ENCODE measurements at regions not wholly inside any gene's neighbourhood (a gene's known extent, or its start where the extent isn't known, plus 50 kb on each side); places are given as distances from the start of the nearest gene placed in this dataset.
A peak's percentile ranks its signal among the peaks of the same experiment; 100 is the strongest.

DNA sequence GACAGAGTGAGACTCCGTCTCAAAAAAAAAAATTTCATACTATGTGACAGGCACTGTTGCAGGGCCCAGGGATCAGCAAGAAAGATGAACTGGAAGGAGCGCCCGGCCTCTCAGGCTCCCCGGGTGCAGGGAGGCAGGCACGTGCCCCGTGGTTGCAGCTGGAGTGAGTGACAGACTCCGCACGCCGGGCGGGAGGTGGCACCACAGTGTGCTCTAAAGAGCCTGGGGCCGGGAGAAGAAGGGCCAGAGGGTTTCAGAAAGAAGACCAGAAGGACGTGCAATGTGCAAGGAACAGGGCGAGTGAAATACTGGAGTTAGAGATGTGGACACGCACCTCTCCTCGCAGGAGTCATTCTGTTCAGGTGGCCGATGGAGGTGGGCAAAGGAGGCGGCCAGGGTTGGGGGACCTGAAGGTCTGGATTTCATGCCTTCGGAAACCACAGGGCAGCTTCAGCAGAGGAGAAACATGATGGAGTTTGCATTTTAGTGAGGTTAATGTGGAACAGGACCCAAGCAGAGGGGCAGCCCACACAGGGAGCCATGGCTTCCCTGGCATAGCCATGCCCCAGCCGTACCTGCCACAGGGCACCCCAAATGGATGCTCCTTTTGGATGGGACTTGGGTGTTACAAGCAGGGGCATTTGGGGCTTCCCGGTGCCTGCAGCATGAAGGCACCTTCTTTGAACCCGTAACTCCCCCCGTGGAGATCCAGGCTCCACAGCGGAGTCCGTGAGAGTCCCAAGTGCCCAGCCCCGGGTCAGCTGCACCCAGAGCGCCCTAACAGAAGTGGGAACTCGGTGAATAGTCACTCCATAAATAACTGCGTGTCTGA lies 226.2 kb downstream of the ERMARD start:
- H4K91ac ChIP-seq (ENCODE audit: low read depth, low read length): no peak overlapping the region
- no peak for DNase-seq
- no peaks in the 10 kb centered on the region for H3K79me1 ChIP-seq (ENCODE audit: low read length)
- no peaks in the 10 kb centered on the region for H3K36me3 ChIP-seq (ENCODE audit: control insufficient read depth in 1 of 2, insufficient read depth in 2 of 2, low read length in 2 of 2)
- no peak overlapping the region for H2BK5ac ChIP-seq (ENCODE audit: low read depth, low read length, poor library complexity)
- no peak overlapping the region for H3K4ac ChIP-seq (ENCODE audit: low read depth, low read length)
- H3K27me3 ChIP-seq (ENCODE audit: insufficient read depth, low read length): no peaks in the 10 kb centered on the region
- no peak overlapping the region for H3K23ac ChIP-seq (ENCODE audit: low read length)
- H3K4me2 ChIP-seq (ENCODE audit: low read length): no peak overlapping the region
- no peaks in the 10 kb centered on the region for H3K4me1 ChIP-seq (ENCODE audit: control insufficient read depth in 1 of 2, insufficient read depth in 2 of 2, low read length in 2 of 2)
- no peak overlapping the region for H2BK12ac ChIP-seq (ENCODE audit: low read length)
- H3K27ac ChIP-seq (ENCODE audit: low read depth, low read length): no peak overlapping the region
- peaks cover 2% of the 10 kb centered on the region for H3K9me3 ChIP-seq (ENCODE audit: insufficient read depth, low read depth, low read length)
- H4K8ac ChIP-seq (ENCODE audit: low read depth, low read length): no peak overlapping the region
- H2AK5ac ChIP-seq (ENCODE audit: low read length): no peak overlapping the region
- H2AFZ ChIP-seq (ENCODE audit: insufficient read depth, low read length, poor library complexity): no peak overlapping the region
- no peaks in the 10 kb centered on the region for H3K79me2 ChIP-seq (ENCODE audit: control insufficient read depth, insufficient read depth, low read length, poor library complexity)
- H3K4me3 ChIP-seq (ENCODE audit: low read depth, low read length): no peak overlapping the region
- no peak overlapping the region for H3K18ac ChIP-seq (ENCODE audit: low read length)
- H2BK120ac ChIP-seq (ENCODE audit: insufficient read depth, low read length, poor library complexity): no peak overlapping the region
- H3K9ac ChIP-seq (ENCODE audit: low read length): no peak overlapping the region
- H3K14ac ChIP-seq (ENCODE audit: low read length): no peak overlapping the region
- H4K12ac ChIP-seq (ENCODE audit: low read depth, low read length): no peak overlapping the region
- WGBS (ENCODE audit: extremely low coverage, insufficient coverage, insufficient read length): no CpG with 5 or more reads among the region's 28 CpGs

- Histone ChIP-seq H3K4me3 (ENCODE audit: low read depth, low read length) (peak overlapping the region; percentile 37), H4K8ac (ENCODE audit: low read depth, low read length) (no peak overlapping the region), H3K9me3 (ENCODE audit: insufficient read depth, low read depth, low read length) (no peaks in the 10 kb centered on the region), H3K27ac (ENCODE audit: low read depth, low read length) (no peak overlapping the region), H3K79me2 (ENCODE audit: control insufficient read depth, insufficient read depth, low read length, poor library complexity) (no peaks in the 10 kb centered on the region), H3K79me1 (ENCODE audit: low read length) (no peaks in the 10 kb centered on the region), H2BK5ac (ENCODE audit: low read depth, low read length, poor library complexity) (no peak overlapping the region), H3K23ac (ENCODE audit: low read length) (no peak overlapping the region), H2AFZ (ENCODE audit: insufficient read depth, low read length, poor library complexity) (no peak overlapping the region), H3K4ac (ENCODE audit: low read depth, low read length) (no peak overlapping the region), H3K4me2 (ENCODE audit: low read length) (no peak overlapping the region), H4K91ac (ENCODE audit: low read depth, low read length) (no peak overlapping the region), H3K27me3 (ENCODE audit: insufficient read depth, low read length) (no peaks in the 10 kb centered on the region), H2BK120ac (ENCODE audit: insufficient read depth, low read length, poor library complexity) (no peak overlapping the region), H3K36me3 (ENCODE audit: control insufficient read depth in 1 of 2, insufficient read depth in 2 of 2, low read length in 2 of 2) (no peaks in the 10 kb centered on the region), H4K12ac (ENCODE audit: low read depth, low read length) (no peak overlapping the region), H2AK5ac (ENCODE audit: low read length) (no peak overlapping the region), H3K18ac (ENCODE audit: low read length) (no peak overlapping the region), H3K4me1 (ENCODE audit: control insufficient read depth in 1 of 2, insufficient read depth in 2 of 2, low read length in 2 of 2) (no peaks in the 10 kb centered on the region), H2BK12ac (ENCODE audit: low read length) (no peak overlapping the region), H3K9ac (ENCODE audit: low read length) (no peak overlapping the region), H3K14ac (ENCODE audit: low read length) (no peak overlapping the region)
- WGBS (ENCODE audit: extremely low coverage, insufficient coverage, insufficient read length): no CpG with 5 or more reads among the region's 31 CpGs
- peak in 1 of 2 donors; percentile 23 for DNase-seq
Measured at GRCh38 chr6:169976301-169977081, 225.1 kb downstream of the ERMARD start.

GRCh38 chr6:169975701-169976100 lies 224.3 kb downstream of the ERMARD start:
- Histone ChIP-seq H3K79me2 (ENCODE audit: control insufficient read depth, insufficient read depth, low read length, poor library complexity) (no peaks in the 10 kb centered on the region), H4K8ac (ENCODE audit: low read depth, low read length) (no peak overlapping the region), H2BK12ac (ENCODE audit: low read length) (no peak overlapping the region), H3K14ac (ENCODE audit: low read length) (no peak overlapping the region), H3K18ac (ENCODE audit: low read length) (no peak overlapping the region), H2BK5ac (ENCODE audit: low read depth, low read length, poor library complexity) (no peak overlapping the region), H3K4me2 (ENCODE audit: low read length) (no peak overlapping the region), H3K36me3 (ENCODE audit: control insufficient read depth in 1 of 2, insufficient read depth in 2 of 2, low read length in 2 of 2) (no peaks in the 10 kb centered on the region), H3K79me1 (ENCODE audit: low read length) (no peaks in the 10 kb centered on the region), H3K4me3 (ENCODE audit: low read depth, low read length) (no peak overlapping the region), H4K91ac (ENCODE audit: low read depth, low read length) (no peak overlapping the region), H3K4me1 (ENCODE audit: control insufficient read depth in 1 of 2, insufficient read depth in 2 of 2, low read length in 2 of 2) (peaks cover 0 to under 1% of the 10 kb centered on the region in 2 experiments), H3K9ac (ENCODE audit: low read length) (no peak overlapping the region), H2BK120ac (ENCODE audit: insufficient read depth, low read length, poor library complexity) (no peak overlapping the region), H3K23ac (ENCODE audit: low read length) (no peak overlapping the region), H2AK5ac (ENCODE audit: low read length) (no peak overlapping the region), H3K4ac (ENCODE audit: low read depth, low read length) (no peak overlapping the region), H3K27ac (ENCODE audit: low read depth, low read length) (no peak overlapping the region), H2AFZ (ENCODE audit: insufficient read depth, low read length, poor library complexity) (no peak overlapping the region), H3K9me3 (ENCODE audit: insufficient read depth, low read depth, low read length) (no peaks in the 10 kb centered on the region), H4K12ac (ENCODE audit: low read depth, low read length) (no peak overlapping the region), H3K27me3 (ENCODE audit: insufficient read depth, low read length) (no peaks in the 10 kb centered on the region)
- WGBS (ENCODE audit: extremely low coverage, insufficient coverage, insufficient read length): no CpG with 5 or more reads among the region's 10 CpGs
- DNase-seq: no peak

GRCh38 chr6:169975286-169975685 lies 223.9 kb downstream of the ERMARD start:
- H4K91ac ChIP-seq (ENCODE audit: low read depth, low read length): no peak overlapping the region
- H2AFZ ChIP-seq (ENCODE audit: insufficient read depth, low read length, poor library complexity): no peak overlapping the region
- no peak overlapping the region for H2BK120ac ChIP-seq (ENCODE audit: insufficient read depth, low read length, poor library complexity)
- H3K4me2 ChIP-seq (ENCODE audit: low read length): no peak overlapping the region
- no peak overlapping the region for H3K18ac ChIP-seq (ENCODE audit: low read length)
- H2BK12ac ChIP-seq (ENCODE audit: low read length): no peak overlapping the region
- no peak overlapping the region for H2BK5ac ChIP-seq (ENCODE audit: low read depth, low read length, poor library complexity)
- H3K79me1 ChIP-seq (ENCODE audit: low read length): no peaks in the 10 kb centered on the region
- no peak overlapping the region for H4K12ac ChIP-seq (ENCODE audit: low read depth, low read length)
- H3K79me2 ChIP-seq (ENCODE audit: control insufficient read depth, insufficient read depth, low read length, poor library complexity): no peaks in the 10 kb centered on the region
- H4K8ac ChIP-seq (ENCODE audit: low read depth, low read length): no peak overlapping the region
- H2AK5ac ChIP-seq (ENCODE audit: low read length): no peak overlapping the region
- H3K36me3 ChIP-seq (ENCODE audit: control insufficient read depth in 1 of 2, insufficient read depth in 2 of 2, low read length in 2 of 2): no peaks in the 10 kb centered on the region
- peaks cover 3 to 4% of the 10 kb centered on the region in 2 experiments for H3K4me1 ChIP-seq (ENCODE audit: control insufficient read depth in 1 of 2, insufficient read depth in 2 of 2, low read length in 2 of 2)
- no peak overlapping the region for H3K27ac ChIP-seq (ENCODE audit: low read depth, low read length)
- no peak overlapping the region for H3K14ac ChIP-seq (ENCODE audit: low read length)
- H3K27me3 ChIP-seq (ENCODE audit: insufficient read depth, low read length): no peaks in the 10 kb centered on the region
- H3K9me3 ChIP-seq (ENCODE audit: insufficient read depth, low read depth, low read length): no peaks in the 10 kb centered on the region
- H3K4ac ChIP-seq (ENCODE audit: low read depth, low read length): no peak overlapping the region
- H3K9ac ChIP-seq (ENCODE audit: low read length): no peak overlapping the region
- no peak for DNase-seq
- no CpG with 5 or more reads among the region's 14 CpGs for WGBS (ENCODE audit: extremely low coverage, insufficient coverage, insufficient read length)
- no peak overlapping the region for H3K4me3 ChIP-seq (ENCODE audit: low read depth, low read length)
- H3K23ac ChIP-seq (ENCODE audit: low read length): no peak overlapping the region

Measured in trophoblast cell (in vitro differentiated cells and primary cell).